Cardiac muscle cell (in vitro differentiated cells and primary cell): ENCODE measurements at regions not wholly inside any gene's neighbourhood (a gene's known extent, or its start where the extent isn't known, plus 50 kb on each side); places are given as distances from the start of the nearest gene placed in this dataset.

Source experiments
- DNase-seq, 2 donors: peaks; one replicate each; pipeline versions ENCODE4 v3.0.0 to v3.0.0-alpha.2; 2010 to 2017; ENCODE audit warnings: low read depth in 1 of 2, low spot score in 1 of 2
- H3K27ac ChIP-seq: fragments of 200-600 bp; sonication (generic); 2 replicates; pipeline ENCODE4 v1.5.1; 2016
- H3K27me3 ChIP-seq: fragments of 200-600 bp; sonication (generic); 2 replicates; pipeline ENCODE4 v1.6.0; 2016; ENCODE audit warnings: control low read depth
- H3K36me3 ChIP-seq: fragments of 200-600 bp; sonication (generic); 2 replicates; pipeline ENCODE4 v1.5.1; 2016; ENCODE audit warnings: control low read depth
- H3K4me1 ChIP-seq: fragments of 200-600 bp; sonication (generic); 2 replicates; pipeline ENCODE4 v1.8.1; 2017; ENCODE audit warnings: low read depth, mild to moderate bottlenecking, mixed run types
- H3K4me3 ChIP-seq: fragments of 200-600 bp; sonication (generic); 2 replicates; pipeline ENCODE4 v1.5.1; 2016; ENCODE audit warnings: mild to moderate bottlenecking
- H3K9me3 ChIP-seq: fragments of 200-600 bp; sonication (generic); 2 replicates; pipeline ENCODE4 v1.5.1; 2017; ENCODE audit warnings: low read depth, mild to moderate bottlenecking, control low read depth
- TF ChIP-seq, protein P1 (sequence below): IDR thresholded peaks from 2 replicates; pipeline ENCODE4 v1.5.1; 2012; ENCODE audit warnings: low read depth, mild to moderate bottlenecking, low read length

DNA sequence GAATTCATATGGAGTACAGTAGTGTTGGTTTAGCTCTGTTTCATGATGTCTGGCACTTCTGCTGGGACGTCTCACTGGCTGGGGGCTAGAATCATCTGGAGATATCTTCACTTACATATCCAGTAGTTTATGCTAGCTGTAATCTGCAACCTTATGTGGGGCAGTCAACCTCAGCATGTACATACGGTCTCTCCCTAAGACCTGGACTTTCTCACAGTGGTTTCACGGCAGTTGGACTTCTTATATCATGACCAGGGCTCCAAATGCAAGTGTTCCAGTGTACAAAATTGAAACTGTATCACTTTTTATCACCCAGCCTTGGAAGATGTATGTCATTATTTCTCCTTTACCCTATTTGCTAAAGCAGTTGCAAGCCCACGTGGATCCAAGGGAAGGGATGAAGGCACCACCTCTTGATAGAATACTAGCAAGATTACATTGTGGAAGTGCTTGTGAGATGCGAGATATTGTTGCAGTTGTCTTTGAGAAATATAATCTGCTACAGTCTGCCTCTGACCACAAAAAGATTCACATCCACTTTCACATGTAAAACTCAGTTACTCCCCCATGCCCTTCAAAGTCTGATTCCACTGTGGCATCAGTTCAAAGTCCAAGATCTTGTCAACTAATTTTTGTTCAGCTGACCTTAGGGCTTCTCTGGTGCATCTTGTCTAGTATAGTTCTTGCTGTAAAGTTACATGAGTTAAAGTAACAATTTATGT, 316.6 kb upstream of the NCAM1 start:
- TF ChIP-seq, protein P1, sequence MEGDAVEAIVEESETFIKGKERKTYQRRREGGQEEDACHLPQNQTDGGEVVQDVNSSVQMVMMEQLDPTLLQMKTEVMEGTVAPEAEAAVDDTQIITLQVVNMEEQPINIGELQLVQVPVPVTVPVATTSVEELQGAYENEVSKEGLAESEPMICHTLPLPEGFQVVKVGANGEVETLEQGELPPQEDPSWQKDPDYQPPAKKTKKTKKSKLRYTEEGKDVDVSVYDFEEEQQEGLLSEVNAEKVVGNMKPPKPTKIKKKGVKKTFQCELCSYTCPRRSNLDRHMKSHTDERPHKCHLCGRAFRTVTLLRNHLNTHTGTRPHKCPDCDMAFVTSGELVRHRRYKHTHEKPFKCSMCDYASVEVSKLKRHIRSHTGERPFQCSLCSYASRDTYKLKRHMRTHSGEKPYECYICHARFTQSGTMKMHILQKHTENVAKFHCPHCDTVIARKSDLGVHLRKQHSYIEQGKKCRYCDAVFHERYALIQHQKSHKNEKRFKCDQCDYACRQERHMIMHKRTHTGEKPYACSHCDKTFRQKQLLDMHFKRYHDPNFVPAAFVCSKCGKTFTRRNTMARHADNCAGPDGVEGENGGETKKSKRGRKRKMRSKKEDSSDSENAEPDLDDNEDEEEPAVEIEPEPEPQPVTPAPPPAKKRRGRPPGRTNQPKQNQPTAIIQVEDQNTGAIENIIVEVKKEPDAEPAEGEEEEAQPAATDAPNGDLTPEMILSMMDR, result no peak
- no peaks in the 10 kb centered on the region for H3K4me1 ChIP-seq
- no peak overlapping the region for H3K27ac ChIP-seq
- H3K27me3 ChIP-seq, result no peaks in the 10 kb centered on the region
- no peaks in the 10 kb centered on the region for H3K36me3 ChIP-seq
- no peak overlapping the region for H3K4me3 ChIP-seq
- DNase-seq, result no peak
- no peaks in the 10 kb centered on the region for H3K9me3 ChIP-seq

DNA sequence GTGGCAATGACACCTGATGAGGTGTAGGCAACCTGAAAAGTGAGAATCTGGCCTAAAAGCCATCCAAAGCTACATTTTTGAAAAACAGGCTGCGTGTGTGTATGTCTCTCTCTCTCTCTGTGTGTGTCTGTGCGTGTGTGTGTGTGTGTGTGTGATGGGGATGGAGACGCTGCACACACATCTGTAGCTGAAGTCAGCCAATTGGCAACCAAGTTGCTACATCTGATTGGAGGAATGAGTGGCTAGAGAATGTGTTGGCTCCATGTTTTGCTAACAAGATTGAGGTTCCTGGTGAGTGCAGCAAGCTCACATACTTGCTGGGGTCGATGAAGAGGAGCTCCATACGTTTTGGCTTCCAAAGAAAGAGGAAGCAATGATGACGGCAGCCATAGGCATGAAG, 311.4 kb upstream of the NCAM1 start:
- TF ChIP-seq, protein P1, result no peak
- Histone ChIP-seq H3K27me3 (no peaks in the 10 kb centered on the region), H3K27ac (no peak overlapping the region), H3K36me3 (no peaks in the 10 kb centered on the region), H3K4me1 (peaks cover 25% of the 10 kb centered on the region), H3K4me3 (no peak overlapping the region), H3K9me3 (no peaks in the 10 kb centered on the region)
- DNase-seq, result no peak

DNA sequence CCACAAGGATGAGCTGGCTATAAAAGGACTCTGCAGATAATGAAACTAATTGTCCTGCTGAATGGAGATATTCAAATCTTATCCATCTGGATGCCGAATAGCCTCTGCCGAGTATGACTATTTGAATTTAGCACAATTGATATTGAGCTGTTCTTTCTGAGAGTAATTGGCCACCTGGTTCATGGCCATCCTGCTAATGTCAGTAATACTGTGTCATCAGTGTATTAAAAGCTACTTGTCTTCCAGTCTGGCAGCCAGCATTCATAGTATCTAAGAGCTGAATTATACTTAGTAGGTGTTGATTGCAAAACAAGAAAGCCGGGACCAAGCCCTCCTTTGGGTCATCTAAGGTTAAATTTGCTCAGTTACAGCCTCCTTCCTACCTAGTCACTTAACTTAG, 310.7 kb upstream of the NCAM1 start:
- no peak overlapping the region for H3K27ac ChIP-seq
- H3K27me3 ChIP-seq, result no peaks in the 10 kb centered on the region
- H3K9me3 ChIP-seq, result no peaks in the 10 kb centered on the region
- H3K36me3 ChIP-seq, result no peaks in the 10 kb centered on the region
- no peak for DNase-seq
- H3K4me3 ChIP-seq, result no peak overlapping the region
- TF ChIP-seq, protein P1, result no peak
- peaks cover 32% of the 10 kb centered on the region for H3K4me1 ChIP-seq

DNA sequence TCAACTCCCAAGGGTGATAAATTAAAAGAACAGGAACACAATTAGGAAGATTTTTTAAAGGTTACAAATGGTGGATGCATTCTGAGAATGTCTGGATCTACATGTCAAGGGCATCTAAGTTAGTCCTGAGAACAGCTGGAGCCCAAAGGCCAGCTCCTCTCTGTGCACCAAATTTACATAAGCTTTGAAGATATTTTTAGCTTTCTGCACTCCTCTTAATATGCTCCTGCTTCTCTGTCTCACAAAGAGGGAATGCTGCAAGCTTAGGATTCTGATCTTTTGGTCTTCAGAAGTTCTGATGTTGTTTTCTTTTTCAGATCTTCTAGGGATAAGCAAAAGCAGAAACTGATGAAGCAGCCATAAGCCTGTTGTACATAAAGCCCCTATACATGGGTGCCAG, 309.8 kb upstream of the NCAM1 start:
- Histone ChIP-seq H3K9me3 (no peaks in the 10 kb centered on the region), H3K27me3 (no peaks in the 10 kb centered on the region), H3K36me3 (no peaks in the 10 kb centered on the region), H3K4me1 (peaks cover 36% of the 10 kb centered on the region), H3K4me3 (no peak overlapping the region), H3K27ac (peak overlapping the region; percentile 48)
- peak in 1 of 2 donors; percentile 51 for DNase-seq
- TF ChIP-seq, protein P1, result no peak

DNA sequence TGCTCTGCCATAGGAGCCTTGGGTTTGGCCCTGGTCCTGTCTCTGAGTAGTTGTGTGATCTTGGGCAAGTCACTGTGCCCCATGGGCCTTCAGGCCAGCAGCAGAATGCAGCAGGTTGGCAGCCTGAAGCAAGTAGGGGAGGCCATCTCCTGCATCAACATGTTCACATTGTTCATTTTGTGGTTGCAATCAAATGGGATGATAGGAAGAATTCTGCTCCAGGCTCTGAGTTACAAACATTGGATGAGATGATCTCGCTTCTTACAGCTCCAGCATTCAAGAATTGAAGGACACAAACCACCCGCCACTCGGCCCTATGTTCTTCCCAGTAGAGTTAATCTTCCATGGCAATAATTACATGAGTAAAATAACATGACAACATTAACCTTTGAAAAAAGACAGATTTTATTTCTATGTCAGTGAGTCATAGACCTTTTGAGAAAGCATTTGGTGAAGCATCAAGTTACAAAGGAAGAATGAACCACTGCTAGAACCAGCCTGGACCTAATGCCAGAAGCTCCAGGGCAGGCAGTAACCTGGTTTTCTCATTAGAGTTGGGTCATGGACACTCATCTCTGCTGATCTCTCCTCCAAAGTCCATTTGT, 308.3 kb upstream of the NCAM1 start:
- DNase-seq, result peak in 1 of 2 donors; percentile 10
- H3K27ac ChIP-seq, result no peak overlapping the region
- H3K36me3 ChIP-seq, result no peaks in the 10 kb centered on the region
- no peaks in the 10 kb centered on the region for H3K9me3 ChIP-seq
- H3K27me3 ChIP-seq, result no peaks in the 10 kb centered on the region
- TF ChIP-seq, protein P1, result no peak
- peaks cover 36% of the 10 kb centered on the region for H3K4me1 ChIP-seq
- no peak overlapping the region for H3K4me3 ChIP-seq
